ENCODE measurements at regions not wholly inside any gene's neighbourhood (a gene's known extent, or its start where the extent isn't known, plus 50 kb on each side); places are given as distances from the start of the nearest gene placed in this dataset.
"Not testable (repeated sequence)": the region's sequence is repeated elsewhere in the genome, so short reads cannot be mapped to it uniquely, and the experiment has no call there.

- Histone ChIP-seq H3K27ac (no peak overlapping the region), H3K4me3 (no peak overlapping the region), H3K27me3 (no peaks in the 10 kb centered on the region), H3K4me1 (no peaks in the 10 kb centered on the region), H3K36me3 (replicated peaks in 1 of 2; ENCODE audit: insufficient read depth in 1 of 2, low read depth in 2 of 2) (no peaks in the 10 kb centered on the region), H3K9me3 (no peaks in the 10 kb centered on the region)
- TF ChIP-seq POLR2A (IDR thresholded peaks at IDR 0.05) (no peak), CTCF (IDR thresholded peaks at IDR 0.05) (no peak)
- WGBS, 2 donors = 76 to 79% methylated on average over 8 of the region's 8 CpGs
- DNase-seq (no peak), ATAC-seq (no peak)
- intact Hi-C loops (cut with DNase I) = no loop called here
Observed at GRCh38 chr16:79887541-79888540, 287.3 kb upstream of the MAF start.

- TF ChIP-seq POLR2A (IDR thresholded peaks at IDR 0.05) (no peak), CTCF (IDR thresholded peaks at IDR 0.05) (no peak)
- no peak for ATAC-seq
- DNase-seq = no peak
- Histone ChIP-seq H3K36me3 (replicated peaks in 1 of 2; ENCODE audit: insufficient read depth in 1 of 2, low read depth in 2 of 2) (no peaks in the 10 kb centered on the region), H3K27me3 (no peaks in the 10 kb centered on the region), H3K4me3 (no peak overlapping the region), H3K27ac (no peak overlapping the region), H3K9me3 (no peaks in the 10 kb centered on the region), H3K4me1 (no peaks in the 10 kb centered on the region)
- intact Hi-C loops (cut with DNase I) = no loop called here
- 82 to 85% methylated on average over 7 of the region's 7 CpGs for WGBS, 2 donors
Observed at GRCh38 chr16:79885320-79885719, 284.8 kb upstream of the MAF start.

GRCh38 chr16:79883494-79883893, 283.0 kb upstream of the MAF start:
- H3K9me3 ChIP-seq = no peaks in the 10 kb centered on the region
- 43 to 46% methylated on average over 4 of the region's 4 CpGs for WGBS, 2 donors
- H3K27me3 ChIP-seq = no peaks in the 10 kb centered on the region
- H3K4me1 ChIP-seq = no peaks in the 10 kb centered on the region
- no peaks in the 10 kb centered on the region for H3K36me3 ChIP-seq (replicated peaks in 1 of 2; ENCODE audit: insufficient read depth in 1 of 2, low read depth in 2 of 2)
- no peak for DNase-seq
- intact Hi-C loops (cut with DNase I) = no loop called here
- no peak overlapping the region for H3K4me3 ChIP-seq
- ATAC-seq = no peak
- H3K27ac ChIP-seq = no peak overlapping the region
- TF ChIP-seq CTCF (IDR thresholded peaks at IDR 0.05) (no peak), POLR2A (IDR thresholded peaks at IDR 0.05) (no peak)

- intact Hi-C loops (cut with DNase I) = no loop called here
- Histone ChIP-seq H3K4me3 (no peak overlapping the region), H3K27ac (no peak overlapping the region), H3K36me3 (replicated peaks in 1 of 2; ENCODE audit: insufficient read depth in 1 of 2, low read depth in 2 of 2) (no peaks in the 10 kb centered on the region), H3K27me3 (no peaks in the 10 kb centered on the region), H3K4me1 (no peaks in the 10 kb centered on the region), H3K9me3 (no peaks in the 10 kb centered on the region)
- no peak for TF ChIP-seq CTCF (IDR thresholded peaks at IDR 0.05)
- no peak for TF ChIP-seq POLR2A (IDR thresholded peaks at IDR 0.05)
- WGBS, 2 donors = 64 to 77% methylated on average over 8 of the region's 8 CpGs
- DNase-seq (no peak), ATAC-seq (no peak)
Observed at GRCh38 chr16:79882340-79883005, 281.9 kb upstream of the MAF start.

GRCh38 chr16:79881107-79881506, 280.6 kb upstream of the MAF start:
- H3K4me1 ChIP-seq; H3K4me3 ChIP-seq; ATAC-seq; H3K36me3 ChIP-seq (replicated peaks in 1 of 2; ENCODE audit: insufficient read depth in 1 of 2, low read depth in 2 of 2); intact Hi-C loops (cut with DNase I); H3K27me3 ChIP-seq; H3K27ac ChIP-seq; DNase-seq; H3K9me3 ChIP-seq: not testable (repeated sequence)
- WGBS, 2 donors = 76 to 78% methylated on average over 9 of the region's 9 CpGs
